ENCODE measurements at regions not wholly inside any gene's neighbourhood (a gene's known extent, or its start where the extent isn't known, plus 50 kb on each side); places are given as distances from the start of the nearest gene placed in this dataset.

- TF ChIP-seq CTCF (IDR thresholded peaks at IDR 0.05) (no peak), EP300 (IDR thresholded peaks at IDR 0.05) (no peak), POLR2A (IDR thresholded peaks at IDR 0.05) (no peak)
Observed at GRCh38 chr5:68423154-68423811, 207.7 kb downstream of the PIK3R1 start.

All from ovary (tissue), 3 donors.